ENCODE measurements at regions not wholly inside any gene's neighbourhood (a gene's known extent, or its start where the extent isn't known, plus 50 kb on each side); places are given as distances from the start of the nearest gene placed in this dataset.

DNA sequence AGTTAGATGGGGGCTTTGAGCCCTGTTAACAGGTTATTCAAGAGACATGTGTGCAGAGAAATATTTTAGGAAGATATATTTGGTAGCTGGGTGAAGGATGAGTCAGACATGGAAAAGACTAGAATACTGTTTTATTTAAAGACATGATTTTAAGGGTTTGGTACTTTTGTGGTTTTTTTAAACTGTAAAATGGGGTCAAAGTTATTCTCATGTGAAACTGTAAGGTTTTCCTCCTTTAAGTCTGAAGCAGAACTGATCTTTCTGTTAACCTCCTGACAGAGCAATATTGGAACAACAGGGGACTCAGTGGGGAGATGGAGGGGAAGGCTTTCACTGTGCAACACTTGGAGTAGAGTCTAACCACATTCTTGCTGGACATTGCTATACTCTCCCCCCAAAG lies 112.4 kb upstream of the LSM6 start:
- intact Hi-C loops (cut with DNase I), result no loop called here
- DNase-seq (ENCODE audit: extremely low spot score in 2 of 2), result no peak
- Histone ChIP-seq H3K36me3 (no peaks in the 10 kb centered on the region), H3K27ac (no peak overlapping the region), H3K27me3 (no peaks in the 10 kb centered on the region), H3K9me3 (no peaks in the 10 kb centered on the region), H3K4me3 (no peak overlapping the region), H3K4me1 (no peaks in the 10 kb centered on the region)
- TF ChIP-seq, protein P1, sequence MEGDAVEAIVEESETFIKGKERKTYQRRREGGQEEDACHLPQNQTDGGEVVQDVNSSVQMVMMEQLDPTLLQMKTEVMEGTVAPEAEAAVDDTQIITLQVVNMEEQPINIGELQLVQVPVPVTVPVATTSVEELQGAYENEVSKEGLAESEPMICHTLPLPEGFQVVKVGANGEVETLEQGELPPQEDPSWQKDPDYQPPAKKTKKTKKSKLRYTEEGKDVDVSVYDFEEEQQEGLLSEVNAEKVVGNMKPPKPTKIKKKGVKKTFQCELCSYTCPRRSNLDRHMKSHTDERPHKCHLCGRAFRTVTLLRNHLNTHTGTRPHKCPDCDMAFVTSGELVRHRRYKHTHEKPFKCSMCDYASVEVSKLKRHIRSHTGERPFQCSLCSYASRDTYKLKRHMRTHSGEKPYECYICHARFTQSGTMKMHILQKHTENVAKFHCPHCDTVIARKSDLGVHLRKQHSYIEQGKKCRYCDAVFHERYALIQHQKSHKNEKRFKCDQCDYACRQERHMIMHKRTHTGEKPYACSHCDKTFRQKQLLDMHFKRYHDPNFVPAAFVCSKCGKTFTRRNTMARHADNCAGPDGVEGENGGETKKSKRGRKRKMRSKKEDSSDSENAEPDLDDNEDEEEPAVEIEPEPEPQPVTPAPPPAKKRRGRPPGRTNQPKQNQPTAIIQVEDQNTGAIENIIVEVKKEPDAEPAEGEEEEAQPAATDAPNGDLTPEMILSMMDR (IDR thresholded peaks at IDR 0.05), result no peak
- no peak for TF ChIP-seq POLR2AphosphoS5 (IDR thresholded peaks at IDR 0.05; ENCODE audit: insufficient read depth in 1 of 2, low read depth in 1 of 2)
- no peak for TF ChIP-seq POLR2A (IDR thresholded peaks at IDR 0.05)

DNA sequence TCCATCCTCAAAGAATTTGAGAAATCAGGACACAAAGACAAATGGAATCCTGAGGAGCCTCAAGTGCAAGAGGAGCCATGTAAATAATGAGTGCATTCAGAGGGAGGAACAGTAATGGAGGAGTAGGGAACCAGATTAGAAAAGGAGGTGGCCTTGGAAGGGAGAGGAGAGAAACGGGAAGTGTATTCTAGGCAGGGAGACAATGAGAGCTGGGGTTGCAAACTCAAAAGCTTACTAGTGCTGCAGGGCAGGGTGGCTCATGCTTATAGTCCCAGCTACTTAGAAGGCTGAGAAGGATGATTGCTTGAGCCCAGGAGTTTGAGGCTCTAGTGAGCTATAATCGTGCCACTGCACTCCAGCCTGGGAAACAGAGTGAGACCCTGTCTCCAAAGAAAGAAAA lies 113.2 kb upstream of the LSM6 start:
- no peak overlapping the region for H3K4me3 ChIP-seq
- H3K36me3 ChIP-seq, result no peaks in the 10 kb centered on the region
- intact Hi-C loops (cut with DNase I), result no loop called here
- no peaks in the 10 kb centered on the region for H3K27me3 ChIP-seq
- no peak for DNase-seq (ENCODE audit: extremely low spot score in 2 of 2)
- no peak overlapping the region for H3K27ac ChIP-seq
- H3K4me1 ChIP-seq, result no peaks in the 10 kb centered on the region
- H3K9me3 ChIP-seq, result no peaks in the 10 kb centered on the region
- TF ChIP-seq POLR2A (IDR thresholded peaks at IDR 0.05) (no peak), POLR2AphosphoS5 (IDR thresholded peaks at IDR 0.05; ENCODE audit: insufficient read depth in 1 of 2, low read depth in 1 of 2) (no peak)
- TF ChIP-seq, protein P1 (IDR thresholded peaks at IDR 0.05), result no peak

DNA sequence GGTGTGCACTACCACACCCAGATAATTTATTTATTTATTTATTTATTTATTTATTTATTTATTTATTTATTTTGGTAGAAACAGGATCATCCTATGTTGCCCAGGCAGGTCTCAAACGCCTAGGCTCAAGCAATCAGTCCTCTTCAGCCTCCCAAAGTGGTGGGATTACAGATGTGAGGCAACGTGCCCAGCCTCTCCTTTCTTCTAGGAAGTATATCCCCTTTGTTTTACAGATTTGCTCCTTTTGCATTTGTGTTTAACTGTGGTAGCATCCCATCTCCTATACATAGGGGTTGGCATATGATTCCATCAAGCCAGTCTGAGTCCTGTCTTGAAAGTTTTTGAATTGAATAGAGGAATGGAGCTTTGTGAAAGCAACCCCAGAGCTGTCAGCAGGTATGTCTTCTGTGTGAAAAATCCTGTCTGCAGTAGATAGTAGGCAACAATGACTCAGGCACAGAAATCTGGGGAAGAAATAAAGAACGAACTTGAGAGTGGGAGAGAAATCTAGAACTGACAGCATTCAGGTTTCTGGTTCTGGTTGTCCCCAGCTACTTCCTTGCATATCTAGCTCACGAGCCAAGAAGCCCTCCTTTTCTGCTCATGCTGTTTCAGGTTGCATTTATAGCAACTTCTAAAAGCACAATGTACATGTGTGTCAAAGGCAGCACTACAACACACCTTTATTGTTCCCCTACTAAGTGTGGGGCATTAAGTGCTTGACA lies 113.7 kb upstream of the LSM6 start:
- Histone ChIP-seq H3K27me3 (no peaks in the 10 kb centered on the region), H3K4me3 (no peak overlapping the region), H3K36me3 (no peaks in the 10 kb centered on the region), H3K9me3 (no peaks in the 10 kb centered on the region), H3K27ac (no peak overlapping the region), H3K4me1 (no peaks in the 10 kb centered on the region)
- TF ChIP-seq POLR2A (IDR thresholded peaks at IDR 0.05), result no peak
- TF ChIP-seq, protein P1 (IDR thresholded peaks at IDR 0.05), result no peak
- no peak for TF ChIP-seq POLR2AphosphoS5 (IDR thresholded peaks at IDR 0.05; ENCODE audit: insufficient read depth in 1 of 2, low read depth in 1 of 2)
- DNase-seq (ENCODE audit: extremely low spot score in 2 of 2), result no peak
- intact Hi-C loops (cut with DNase I), result no loop called here

DNA sequence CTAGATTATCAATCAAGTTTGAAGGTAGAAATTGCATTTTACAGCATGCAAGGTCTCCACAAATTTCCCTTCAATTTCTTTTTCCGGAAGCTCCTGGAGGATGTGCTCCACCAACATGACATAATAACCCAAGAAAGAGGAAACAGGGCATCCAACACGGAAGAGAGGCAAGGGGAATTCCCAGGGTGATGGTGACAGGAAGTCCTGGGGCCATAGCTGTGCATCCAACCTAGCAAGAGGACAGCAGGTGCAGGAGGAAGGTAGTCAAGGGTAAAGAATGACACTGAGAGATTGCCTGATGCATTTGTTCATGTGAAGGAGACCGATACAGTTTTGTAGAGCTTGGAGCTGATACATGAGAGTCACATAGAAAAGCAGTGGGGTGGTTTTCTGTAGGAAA lies 115.7 kb upstream of the LSM6 start:
- Histone ChIP-seq H3K27ac (no peak overlapping the region), H3K36me3 (no peaks in the 10 kb centered on the region), H3K4me1 (no peaks in the 10 kb centered on the region), H3K27me3 (no peaks in the 10 kb centered on the region), H3K9me3 (no peaks in the 10 kb centered on the region), H3K4me3 (no peak overlapping the region)
- TF ChIP-seq, protein P1 (IDR thresholded peaks at IDR 0.05), result no peak
- no peak for TF ChIP-seq POLR2AphosphoS5 (IDR thresholded peaks at IDR 0.05; ENCODE audit: insufficient read depth in 1 of 2, low read depth in 1 of 2)
- intact Hi-C loops (cut with DNase I), result no loop called here
- no peak for DNase-seq (ENCODE audit: extremely low spot score in 2 of 2)

DNA sequence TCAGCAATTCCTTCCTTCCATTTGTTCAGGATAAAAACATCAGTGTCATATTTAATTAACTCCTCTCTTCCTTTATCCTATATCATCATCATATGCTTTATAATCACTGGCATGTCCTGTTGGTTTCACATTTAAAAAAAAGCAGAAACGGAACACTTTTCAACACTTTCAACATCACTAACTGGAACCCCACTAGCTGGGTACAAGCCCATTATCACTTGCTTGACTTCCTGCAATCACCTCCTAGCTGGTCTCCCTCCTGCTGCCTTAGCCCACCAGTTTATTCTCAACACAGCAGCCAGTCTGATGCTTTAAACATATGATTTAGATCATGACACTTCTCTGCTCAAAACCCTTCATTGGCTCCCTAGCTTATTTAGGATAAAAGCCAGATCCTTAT lies 116.4 kb upstream of the LSM6 start:
- no peaks in the 10 kb centered on the region for H3K36me3 ChIP-seq
- intact Hi-C loops (cut with DNase I), result no loop called here
- H3K27ac ChIP-seq, result no peak overlapping the region
- no peak overlapping the region for H3K4me3 ChIP-seq
- H3K4me1 ChIP-seq, result no peaks in the 10 kb centered on the region
- no peaks in the 10 kb centered on the region for H3K27me3 ChIP-seq
- TF ChIP-seq, protein P1 (IDR thresholded peaks at IDR 0.05), result no peak
- TF ChIP-seq POLR2AphosphoS5 (IDR thresholded peaks at IDR 0.05; ENCODE audit: insufficient read depth in 1 of 2, low read depth in 1 of 2) (no peak), POLR2A (IDR thresholded peaks at IDR 0.05) (no peak)
- no peaks in the 10 kb centered on the region for H3K9me3 ChIP-seq
- no peak for DNase-seq (ENCODE audit: extremely low spot score in 2 of 2)
